ENCODE measurements at regions not wholly inside any gene's neighbourhood (a gene's known extent, or its start where the extent isn't known, plus 50 kb on each side); places are given as distances from the start of the nearest gene placed in this dataset.
"Not testable (repeated sequence)": the region's sequence is repeated elsewhere in the genome, so short reads cannot be mapped to it uniquely, and the experiment has no call there.

DNA sequence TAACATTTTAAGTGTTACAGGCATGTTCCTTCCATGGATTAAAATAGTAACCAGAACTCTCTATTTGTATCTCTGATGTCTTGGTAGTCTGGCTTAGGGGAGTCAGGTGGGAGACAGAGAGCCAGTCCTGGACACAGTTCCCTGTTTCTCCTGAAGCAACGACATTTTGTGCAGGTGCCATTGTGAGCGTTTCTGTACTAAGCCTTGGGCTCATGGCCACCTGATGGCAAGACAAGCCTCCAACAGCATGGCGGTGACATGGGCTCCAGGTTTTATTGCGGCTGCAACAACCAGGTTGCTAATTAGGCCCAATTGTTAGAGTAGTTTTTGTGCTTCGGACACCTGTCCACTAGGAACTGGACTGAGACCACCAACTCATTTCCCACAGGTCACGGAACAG, 105.3 kb downstream of the PRDM13 start:
- WGBS = 93% methylated on average over 6 of the region's 6 CpGs
- Histone ChIP-seq H3K9me3 (peaks cover 0 to 9% (median 4%) of the 10 kb centered on the region in 4 donors), H3K4me1 (no peaks in the 10 kb centered on the region), H3K4me3 (no peak overlapping the region), H3K27ac (replicated peaks in 1 of 4) (no peak overlapping the region), H3K27me3 (no peaks in the 10 kb centered on the region), H3K36me3 (no peaks in the 10 kb centered on the region)
- intact Hi-C loops (cut with DNase I) = no loop called here
- no peak for DNase-seq (ENCODE audit: extremely low spot score)
- TF ChIP-seq CTCF (IDR thresholded peaks at IDR 0.05) (no peak), EP300 (IDR thresholded peaks at IDR 0.05) (no peak), POLR2A (IDR thresholded peaks at IDR 0.05; ENCODE audit: low read depth) (no peak), POLR2AphosphoS5 (IDR thresholded peaks at IDR 0.05) (no peak)

DNA sequence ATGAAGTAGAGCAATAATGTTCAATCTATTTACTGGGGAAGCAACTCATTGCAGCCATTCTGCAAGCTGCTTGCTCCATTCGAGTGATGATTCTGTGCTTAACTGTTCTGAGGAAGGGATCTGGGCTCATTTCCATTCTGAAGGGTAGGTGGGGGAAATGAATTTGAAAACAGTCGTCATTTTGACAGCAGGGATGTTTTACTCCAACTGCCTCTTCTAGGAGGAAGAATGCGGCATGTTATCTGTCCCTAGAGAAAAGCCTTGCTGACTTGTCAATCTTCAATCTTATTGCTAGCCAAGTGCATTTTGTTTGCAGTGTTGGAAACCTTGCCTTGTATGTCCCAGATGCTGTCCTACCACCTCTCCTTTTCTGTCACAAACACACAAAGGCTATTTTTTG, 105.9 kb downstream of the PRDM13 start:
- Histone ChIP-seq H3K27ac (replicated peaks in 1 of 4) (no peak overlapping the region), H3K9me3 (peaks cover 0 to 11% (median 4%) of the 10 kb centered on the region in 4 donors), H3K4me3 (no peak overlapping the region), H3K36me3 (no peaks in the 10 kb centered on the region), H3K27me3 (no peaks in the 10 kb centered on the region), H3K4me1 (no peaks in the 10 kb centered on the region)
- 66% methylated on average over 3 of the region's 3 CpGs for WGBS
- intact Hi-C loops (cut with DNase I) = no loop called here
- DNase-seq (ENCODE audit: extremely low spot score) = no peak
- no peak for TF ChIP-seq POLR2AphosphoS5 (IDR thresholded peaks at IDR 0.05)
- TF ChIP-seq EP300 (IDR thresholded peaks at IDR 0.05) = no peak
- TF ChIP-seq CTCF (IDR thresholded peaks at IDR 0.05) = no peak
- TF ChIP-seq POLR2A (IDR thresholded peaks at IDR 0.05; ENCODE audit: low read depth) = no peak

DNA sequence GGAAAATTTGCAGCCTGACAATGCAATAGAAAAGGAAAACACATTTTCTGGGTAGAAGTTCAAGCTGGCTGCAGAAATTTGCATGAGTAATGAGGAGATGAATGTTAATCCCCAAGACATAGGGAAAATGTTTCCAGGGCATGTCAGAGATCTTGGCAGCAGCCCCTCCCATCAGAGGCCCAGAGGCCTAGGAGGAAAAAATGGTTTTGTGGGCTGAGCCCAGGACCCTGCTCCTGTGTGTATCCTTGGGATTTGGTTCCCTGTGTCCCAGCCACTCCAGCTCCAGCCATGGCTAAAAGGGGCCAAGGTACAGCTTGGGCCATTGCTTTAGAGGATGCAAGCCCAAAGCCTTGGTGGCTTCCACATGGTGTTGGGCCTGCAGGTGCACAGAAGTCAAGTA, 115.4 kb downstream of the PRDM13 start:
- intact Hi-C loops (cut with DNase I); H3K27ac ChIP-seq (replicated peaks in 1 of 4); H3K36me3 ChIP-seq; H3K4me3 ChIP-seq; H3K4me1 ChIP-seq; H3K27me3 ChIP-seq; DNase-seq (ENCODE audit: extremely low spot score): not testable (repeated sequence)
- peaks cover 0 to 14% (median under 1%) of the 10 kb centered on the region in 4 donors for H3K9me3 ChIP-seq

GRCh38 chr6:99730237-99730636, 123.6 kb downstream of the PRDM13 start:
- H3K4me1 ChIP-seq; DNase-seq (ENCODE audit: extremely low spot score); H3K27me3 ChIP-seq; H3K27ac ChIP-seq (replicated peaks in 1 of 4); H3K9me3 ChIP-seq; H3K4me3 ChIP-seq; intact Hi-C loops (cut with DNase I); H3K36me3 ChIP-seq: not testable (repeated sequence)
- WGBS = 88% methylated on average over 6 of the region's 6 CpGs

- no peaks in the 10 kb centered on the region for H3K9me3 ChIP-seq
- 44% methylated on average over 1 of the region's 1 CpG for WGBS
- intact Hi-C loops (cut with DNase I) = no loop called here
- H3K27me3 ChIP-seq = peaks cover 0 to 14% (median 0%) of the 10 kb centered on the region in 4 donors
- no peak for TF ChIP-seq POLR2AphosphoS5 (IDR thresholded peaks at IDR 0.05)
- TF ChIP-seq CTCF (IDR thresholded peaks at IDR 0.05) = no peak
- TF ChIP-seq EP300 (IDR thresholded peaks at IDR 0.05) = no peak
- no peak for TF ChIP-seq POLR2A (IDR thresholded peaks at IDR 0.05; ENCODE audit: low read depth)
- DNase-seq (ENCODE audit: extremely low spot score) = no peak
- H3K36me3 ChIP-seq = no peaks in the 10 kb centered on the region
- no peak overlapping the region for H3K27ac ChIP-seq (replicated peaks in 1 of 4)
- no peak overlapping the region for H3K4me3 ChIP-seq
- no peaks in the 10 kb centered on the region for H3K4me1 ChIP-seq
Measured at GRCh38 chr6:99736302-99736701, 129.7 kb downstream of the PRDM13 start.

- no peak for TF ChIP-seq CTCF (IDR thresholded peaks at IDR 0.05)
Measured at GRCh38 chr6:99739526-99739925, 132.9 kb downstream of the PRDM13 start.

More at GRCh38 chr6:99739526-99739925, 132.9 kb downstream of the PRDM13 start:
- Histone ChIP-seq H3K27ac (replicated peaks in 1 of 4) (no peak overlapping the region), H3K9me3 (no peaks in the 10 kb centered on the region), H3K36me3 (no peaks in the 10 kb centered on the region), H3K4me1 (no peaks in the 10 kb centered on the region), H3K4me3 (no peak overlapping the region), H3K27me3 (peaks cover 0 to 28% (median 0%) of the 10 kb centered on the region in 4 donors)
- 60% methylated on average over 2 of the region's 2 CpGs for WGBS
- DNase-seq (ENCODE audit: extremely low spot score) = no peak
- intact Hi-C loops (cut with DNase I) = no loop called here

All from esophagus muscularis mucosa (tissue), 4 donors.